Neural cell (in vitro differentiated cells): ENCODE measurements at regions not wholly inside any gene's neighbourhood (a gene's known extent, or its start where the extent isn't known, plus 50 kb on each side); places are given as distances from the start of the nearest gene placed in this dataset.

ENCODE experiments used
- CTCF ChIP-seq: fragments of 450-650 bp; IDR thresholded peaks from 2 replicates; pipeline ENCODE4 v1.5.1; 2014; ENCODE audit warnings: antibody characterized with exemption, mild to moderate bottlenecking, moderate library complexity; ENCODE audit not compliant: poor library complexity, severe bottlenecking
- EP300 ChIP-seq: fragments of 450-650 bp; conservative IDR thresholded peaks from 2 replicates; pipeline ENCODE4 v1.6.1; 2014; ENCODE audit warnings: antibody characterized with exemption, mild to moderate bottlenecking, moderate library complexity; ENCODE audit not compliant: poor library complexity, severe bottlenecking
- EZH2 ChIP-seq: fragments of 200-600, 300-800 bp; shearing (Covaris generic), sonication (generic); IDR thresholded peaks from 2 replicates; pipeline ENCODE4 v1.6.1; 2014; ENCODE audit warnings: antibody characterized with exemption, low read length, borderline replicate concordance, mild to moderate bottlenecking; ENCODE audit not compliant: insufficient read depth, poor library complexity, severe bottlenecking
- MXI1 ChIP-seq: fragments of 450-650 bp; conservative IDR thresholded peaks from 2 replicates; pipeline ENCODE4 v1.6.1; 2014; ENCODE audit warnings: antibody characterized with exemption, mild to moderate bottlenecking; ENCODE audit not compliant: poor library complexity, severe bottlenecking
- POLR2AphosphoS5 ChIP-seq: IDR thresholded peaks from 2 replicates; pipeline ENCODE4 v1.6.1; 2012
- RAD21 ChIP-seq: fragments of 450-650 bp; conservative IDR thresholded peaks from 2 replicates; pipeline ENCODE4 v1.6.1; 2014; ENCODE audit warnings: antibody characterized with exemption, mild to moderate bottlenecking, moderate library complexity
- REST ChIP-seq: IDR thresholded peaks from 2 replicates; pipeline ENCODE4 v1.6.1; 2012; ENCODE audit warnings: borderline replicate concordance
- SMC3 ChIP-seq: fragments of 450-650 bp; conservative IDR thresholded peaks from 2 replicates; pipeline ENCODE4 v1.6.1; 2014; ENCODE audit warnings: antibody characterized with exemption, mild to moderate bottlenecking, moderate library complexity; ENCODE audit not compliant: poor library complexity
- TAF1 ChIP-seq: IDR thresholded peaks from 2 replicates; pipeline ENCODE4 v1.6.1; 2012; ENCODE audit warnings: low read depth

GRCh38 chr16:52727441-52727840 lies 180.5 kb upstream of the TOX3 start:
- TF ChIP-seq CTCF (no peak), REST (no peak), RAD21 (no peak), TAF1 (no peak), EZH2 (no peak), EP300 (no peak), SMC3 (no peak), POLR2AphosphoS5 (no peak), MXI1 (no peak)
